ENCODE measurements at regions not wholly inside any gene's neighbourhood (a gene's known extent, or its start where the extent isn't known, plus 50 kb on each side); places are given as distances from the start of the nearest gene placed in this dataset.

DNA sequence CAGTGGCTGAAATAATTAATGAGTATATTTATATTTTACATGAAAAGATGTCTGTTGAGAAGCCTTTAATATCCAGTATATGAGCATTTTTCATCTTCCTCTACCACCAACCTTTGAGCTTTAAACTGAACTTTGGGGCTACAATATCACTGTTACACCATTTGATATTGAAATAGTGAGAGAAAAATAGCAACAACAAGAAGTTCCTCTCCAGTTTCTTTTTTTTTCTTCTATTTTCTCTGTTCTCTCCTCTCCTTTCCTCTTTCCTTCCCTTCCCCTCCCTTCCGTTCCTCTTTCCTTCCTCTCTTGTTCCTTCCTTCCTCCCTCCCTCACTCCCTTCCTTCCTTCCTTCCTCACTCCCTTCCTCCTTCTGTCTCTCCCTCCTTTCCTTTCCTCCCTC, 1591.4 kb downstream of the PLA2G4A start:
- ATAC-seq (ENCODE audit: low read depth): no peak
- Histone ChIP-seq H3K27ac (ENCODE audit: poor library complexity, severe bottlenecking) (no peak overlapping the region), H3K9me3 (ENCODE audit: severe bottlenecking) (no peaks in the 10 kb centered on the region), H3K4me1 (ENCODE audit: insufficient read depth, poor library complexity, severe bottlenecking) (no peaks in the 10 kb centered on the region), H3K27me3 (ENCODE audit: insufficient read depth, poor library complexity, severe bottlenecking) (no peaks in the 10 kb centered on the region), H3K4me3 (ENCODE audit: severe bottlenecking) (no peak overlapping the region), H3K36me3 (ENCODE audit: low read depth) (no peaks in the 10 kb centered on the region)
- DNase-seq (ENCODE audit: low spot score): no peak
- TF ChIP-seq, protein P1, sequence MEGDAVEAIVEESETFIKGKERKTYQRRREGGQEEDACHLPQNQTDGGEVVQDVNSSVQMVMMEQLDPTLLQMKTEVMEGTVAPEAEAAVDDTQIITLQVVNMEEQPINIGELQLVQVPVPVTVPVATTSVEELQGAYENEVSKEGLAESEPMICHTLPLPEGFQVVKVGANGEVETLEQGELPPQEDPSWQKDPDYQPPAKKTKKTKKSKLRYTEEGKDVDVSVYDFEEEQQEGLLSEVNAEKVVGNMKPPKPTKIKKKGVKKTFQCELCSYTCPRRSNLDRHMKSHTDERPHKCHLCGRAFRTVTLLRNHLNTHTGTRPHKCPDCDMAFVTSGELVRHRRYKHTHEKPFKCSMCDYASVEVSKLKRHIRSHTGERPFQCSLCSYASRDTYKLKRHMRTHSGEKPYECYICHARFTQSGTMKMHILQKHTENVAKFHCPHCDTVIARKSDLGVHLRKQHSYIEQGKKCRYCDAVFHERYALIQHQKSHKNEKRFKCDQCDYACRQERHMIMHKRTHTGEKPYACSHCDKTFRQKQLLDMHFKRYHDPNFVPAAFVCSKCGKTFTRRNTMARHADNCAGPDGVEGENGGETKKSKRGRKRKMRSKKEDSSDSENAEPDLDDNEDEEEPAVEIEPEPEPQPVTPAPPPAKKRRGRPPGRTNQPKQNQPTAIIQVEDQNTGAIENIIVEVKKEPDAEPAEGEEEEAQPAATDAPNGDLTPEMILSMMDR (IDR thresholded peaks at IDR 0.05; ENCODE audit: poor library complexity, severe bottlenecking): no peak

DNA sequence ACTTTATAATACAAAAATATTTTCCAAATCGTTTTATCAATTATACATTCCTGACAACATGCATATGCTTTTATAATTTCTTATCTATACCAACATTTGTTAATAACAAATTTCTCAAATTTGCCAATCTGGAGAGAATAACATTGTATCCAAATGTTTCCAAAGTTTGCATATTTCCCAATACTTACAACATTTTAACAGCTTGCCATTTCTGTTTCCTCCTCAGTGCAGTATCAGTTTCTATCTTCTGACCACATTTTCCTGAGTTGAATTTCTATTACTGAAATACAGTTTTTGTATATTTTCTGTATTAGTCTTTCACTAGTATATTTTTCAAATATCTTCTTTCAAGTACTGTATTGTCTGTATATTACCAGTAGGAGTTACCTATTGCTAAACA, 1594.3 kb downstream of the PLA2G4A start:
- no peaks in the 10 kb centered on the region for H3K9me3 ChIP-seq (ENCODE audit: severe bottlenecking)
- H3K27me3 ChIP-seq (ENCODE audit: insufficient read depth, poor library complexity, severe bottlenecking): no peaks in the 10 kb centered on the region
- peaks cover 14% of the 10 kb centered on the region for H3K4me1 ChIP-seq (ENCODE audit: insufficient read depth, poor library complexity, severe bottlenecking)
- no peak for DNase-seq (ENCODE audit: low spot score)
- H3K36me3 ChIP-seq (ENCODE audit: low read depth): no peaks in the 10 kb centered on the region
- TF ChIP-seq, protein P1 (IDR thresholded peaks at IDR 0.05; ENCODE audit: poor library complexity, severe bottlenecking): no peak
- ATAC-seq (ENCODE audit: low read depth): no peak
- H3K4me3 ChIP-seq (ENCODE audit: severe bottlenecking): no peak overlapping the region
- H3K27ac ChIP-seq (ENCODE audit: poor library complexity, severe bottlenecking): no peak overlapping the region

DNA sequence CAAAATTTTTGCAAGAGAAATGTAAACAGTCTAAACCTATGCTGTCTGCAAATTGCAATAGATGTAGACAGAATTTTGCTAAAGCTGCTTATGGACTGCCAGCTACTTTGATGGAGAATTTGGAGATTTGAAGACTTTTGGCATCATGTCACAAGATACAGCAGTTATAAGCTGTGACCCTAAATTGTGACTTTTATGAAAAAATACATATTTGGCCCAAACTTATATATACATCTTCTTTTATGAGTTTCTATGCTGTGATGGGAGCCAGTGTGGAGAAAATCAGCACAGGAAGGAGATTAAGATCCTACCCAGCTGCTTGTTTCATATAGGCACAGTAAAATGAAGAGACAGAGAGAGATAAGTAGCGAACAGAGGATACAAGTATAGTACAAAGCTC, 1595.4 kb downstream of the PLA2G4A start:
- no peaks in the 10 kb centered on the region for H3K27me3 ChIP-seq (ENCODE audit: insufficient read depth, poor library complexity, severe bottlenecking)
- peaks cover 14% of the 10 kb centered on the region for H3K4me1 ChIP-seq (ENCODE audit: insufficient read depth, poor library complexity, severe bottlenecking)
- H3K4me3 ChIP-seq (ENCODE audit: severe bottlenecking): no peak overlapping the region
- H3K36me3 ChIP-seq (ENCODE audit: low read depth): no peaks in the 10 kb centered on the region
- H3K27ac ChIP-seq (ENCODE audit: poor library complexity, severe bottlenecking): no peak overlapping the region
- ATAC-seq (ENCODE audit: low read depth) (no peak), DNase-seq (ENCODE audit: low spot score) (no peak)
- TF ChIP-seq, protein P1 (IDR thresholded peaks at IDR 0.05; ENCODE audit: poor library complexity, severe bottlenecking): no peak
- H3K9me3 ChIP-seq (ENCODE audit: severe bottlenecking): no peaks in the 10 kb centered on the region

DNA sequence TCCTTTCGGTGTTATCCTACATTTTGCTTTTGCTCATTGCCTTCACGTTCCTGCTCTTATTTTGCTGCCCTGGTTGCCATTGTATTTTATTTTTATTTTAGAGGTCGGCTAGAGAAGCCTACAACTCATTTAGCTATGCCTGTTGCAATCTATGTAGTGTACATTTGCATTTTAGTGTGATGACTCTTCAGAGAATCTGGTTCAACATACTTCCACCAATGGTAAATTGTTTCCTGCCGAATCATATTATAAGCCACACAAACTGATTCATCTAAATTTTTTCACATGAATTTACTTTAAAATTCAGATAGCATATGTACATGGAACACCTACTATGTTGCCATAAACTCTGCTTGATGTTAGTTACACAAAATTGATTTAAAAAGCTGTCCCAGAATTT, 1596.9 kb downstream of the PLA2G4A start:
- DNase-seq (ENCODE audit: low spot score): no peak
- TF ChIP-seq, protein P1 (IDR thresholded peaks at IDR 0.05; ENCODE audit: poor library complexity, severe bottlenecking): no peak
- peak; percentile 91 for ATAC-seq (ENCODE audit: low read depth)
- H3K4me1 ChIP-seq (ENCODE audit: insufficient read depth, poor library complexity, severe bottlenecking): peaks cover 14% of the 10 kb centered on the region
- no peak overlapping the region for H3K4me3 ChIP-seq (ENCODE audit: severe bottlenecking)
- H3K36me3 ChIP-seq (ENCODE audit: low read depth): no peaks in the 10 kb centered on the region
- peak overlapping the region; percentile 35 for H3K27ac ChIP-seq (ENCODE audit: poor library complexity, severe bottlenecking)
- no peaks in the 10 kb centered on the region for H3K9me3 ChIP-seq (ENCODE audit: severe bottlenecking)
- H3K27me3 ChIP-seq (ENCODE audit: insufficient read depth, poor library complexity, severe bottlenecking): no peaks in the 10 kb centered on the region

DNA sequence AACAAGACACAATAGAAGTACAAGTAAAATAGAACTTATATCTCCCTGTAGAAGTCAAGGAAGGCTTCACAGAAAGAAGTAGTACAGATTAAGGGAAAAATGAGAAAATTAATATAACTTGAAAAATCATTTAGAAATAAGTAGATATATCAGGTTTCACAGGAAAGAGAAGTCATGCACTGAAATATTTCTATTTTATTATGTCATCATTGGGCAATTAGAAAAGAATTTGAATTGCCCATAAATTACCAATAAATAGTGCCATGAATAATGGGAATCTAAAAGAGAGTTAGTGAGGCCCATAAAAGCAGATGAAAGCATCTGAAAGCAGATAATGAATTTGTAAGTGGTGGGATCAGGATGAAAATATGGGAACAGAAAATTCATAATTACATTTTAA, 1597.8 kb downstream of the PLA2G4A start:
- TF ChIP-seq, protein P1 (IDR thresholded peaks at IDR 0.05; ENCODE audit: poor library complexity, severe bottlenecking): no peak
- no peak overlapping the region for H3K4me3 ChIP-seq (ENCODE audit: severe bottlenecking)
- H3K27me3 ChIP-seq (ENCODE audit: insufficient read depth, poor library complexity, severe bottlenecking): no peaks in the 10 kb centered on the region
- H3K36me3 ChIP-seq (ENCODE audit: low read depth): no peaks in the 10 kb centered on the region
- H3K4me1 ChIP-seq (ENCODE audit: insufficient read depth, poor library complexity, severe bottlenecking): peaks cover 14% of the 10 kb centered on the region
- no peak for DNase-seq (ENCODE audit: low spot score)
- no peaks in the 10 kb centered on the region for H3K9me3 ChIP-seq (ENCODE audit: severe bottlenecking)
- no peak for ATAC-seq (ENCODE audit: low read depth)
- H3K27ac ChIP-seq (ENCODE audit: poor library complexity, severe bottlenecking): peak overlapping the region; percentile 35
